ENCODE measurements at regions not wholly inside any gene's neighbourhood (a gene's known extent, or its start where the extent isn't known, plus 50 kb on each side); places are given as distances from the start of the nearest gene placed in this dataset.
A peak's percentile ranks its signal among the peaks of the same experiment; 100 is the strongest.

DNA sequence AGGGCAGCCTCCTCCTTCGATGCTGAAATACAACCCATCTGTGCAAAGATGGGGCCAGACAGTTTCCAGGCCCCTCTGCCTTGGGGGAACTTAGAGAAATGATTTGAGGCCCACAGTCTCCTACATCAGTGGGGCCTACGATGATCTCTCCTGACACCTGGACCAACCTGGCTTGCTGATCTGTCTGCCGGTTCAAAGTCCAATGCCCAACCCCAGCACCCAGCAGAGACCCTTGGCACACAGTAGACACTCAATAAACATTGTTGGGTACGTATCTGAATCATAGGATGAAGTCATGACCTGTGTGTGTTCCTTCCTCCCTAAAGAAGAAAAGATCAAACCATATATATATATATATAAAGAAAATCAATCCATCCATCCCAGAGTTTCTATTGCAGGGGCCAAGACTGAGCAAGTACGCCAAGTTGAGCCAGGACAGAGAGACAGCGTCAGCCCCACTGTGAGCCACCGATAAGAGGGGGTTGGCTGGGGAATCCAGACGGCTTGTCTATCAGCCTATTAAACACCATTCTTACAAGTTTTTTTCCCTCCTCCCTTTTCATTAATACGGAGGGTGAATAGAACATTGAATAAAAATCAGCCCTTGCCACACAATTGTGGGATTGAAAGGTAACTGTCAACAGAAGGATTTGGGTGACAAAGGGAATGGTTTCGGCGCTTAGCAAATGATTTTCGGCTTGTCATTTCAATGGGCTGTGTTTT lies 244.1 kb downstream of the MN1 start:
- no peak for DNase-seq

DNA sequence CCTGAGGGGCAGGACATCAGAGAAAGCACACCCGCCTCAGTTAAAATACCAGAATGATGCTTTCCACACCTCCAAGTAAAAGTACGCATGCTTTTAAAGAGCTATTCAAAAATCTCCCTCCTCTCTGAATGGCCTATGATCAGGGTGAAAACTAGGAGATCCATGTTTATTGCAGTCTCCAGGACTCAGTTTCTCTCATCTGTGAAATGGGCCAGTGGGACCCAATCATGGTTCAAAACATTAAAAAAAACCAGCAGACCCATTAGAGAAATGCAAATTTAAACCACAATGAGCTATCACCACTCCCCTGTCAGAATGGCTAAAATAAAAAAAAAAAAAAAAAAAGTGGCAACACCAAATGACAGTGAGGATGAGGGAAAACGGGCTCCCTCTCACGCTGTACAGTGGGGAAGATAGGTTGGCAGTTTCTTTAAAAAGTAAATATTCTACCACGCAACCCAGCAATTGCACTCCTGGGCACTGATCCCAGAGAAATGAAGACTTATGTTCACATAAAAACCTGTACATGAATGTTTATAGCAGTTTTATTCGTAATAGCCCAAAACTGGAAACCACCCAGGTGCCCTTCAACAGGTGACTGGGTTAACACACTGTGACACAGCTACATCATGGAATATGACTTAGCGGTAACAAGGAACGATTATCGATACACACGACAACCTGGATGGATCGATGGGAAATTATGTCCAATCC lies 242.7 kb downstream of the MN1 start:
- no peak for DNase-seq

DNA sequence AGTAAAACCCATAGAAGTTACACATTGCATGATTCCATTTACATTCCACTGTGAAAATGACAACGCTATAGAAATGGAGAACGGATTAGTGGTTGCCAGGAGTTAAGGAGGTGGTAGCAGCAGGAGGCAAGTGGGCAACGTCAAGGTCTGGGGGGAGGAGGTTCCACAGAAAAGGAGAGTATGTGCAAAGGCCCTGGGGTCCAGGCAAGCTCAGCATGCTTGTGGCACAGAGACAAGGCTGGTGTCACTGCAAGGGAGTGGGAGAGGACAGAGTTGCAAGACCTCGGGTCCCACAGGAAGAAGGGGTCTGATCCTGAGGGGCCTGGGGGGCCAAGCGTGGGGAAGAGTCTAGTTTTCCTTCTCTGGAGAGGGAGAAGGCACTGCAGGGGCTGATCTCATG lies 240.8 kb downstream of the MN1 start:
- no peak for DNase-seq

DNA sequence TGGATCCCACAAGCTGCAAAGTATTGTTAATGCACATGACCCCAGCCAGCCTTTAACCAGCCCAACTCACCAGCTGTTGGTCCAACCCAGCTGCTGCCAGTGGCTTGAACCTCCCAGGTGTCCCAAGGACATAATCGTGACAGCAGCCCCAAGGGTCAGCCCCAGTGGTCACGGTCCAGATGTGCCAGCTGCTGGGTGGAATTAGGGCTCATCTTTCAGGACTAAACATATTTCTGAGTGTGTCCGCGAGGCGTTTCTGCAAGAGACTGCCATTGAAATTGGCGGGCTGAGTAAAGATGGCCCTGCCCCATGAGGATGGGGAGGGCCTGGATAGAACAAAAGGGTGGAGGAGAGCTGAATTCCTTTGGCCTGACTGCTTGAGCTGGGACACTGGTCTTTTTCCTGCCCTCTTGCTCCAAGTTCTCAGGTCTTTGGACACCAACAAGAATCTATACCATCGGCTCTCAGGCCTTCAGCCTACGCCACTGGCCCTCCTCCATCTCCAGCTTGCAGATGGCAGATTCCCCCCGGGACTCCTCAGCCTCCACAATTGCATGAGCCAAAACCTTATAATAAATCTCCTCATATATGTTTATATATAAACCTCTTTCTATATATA lies 240.2 kb downstream of the MN1 start:
- DNase-seq, result no peak

DNA sequence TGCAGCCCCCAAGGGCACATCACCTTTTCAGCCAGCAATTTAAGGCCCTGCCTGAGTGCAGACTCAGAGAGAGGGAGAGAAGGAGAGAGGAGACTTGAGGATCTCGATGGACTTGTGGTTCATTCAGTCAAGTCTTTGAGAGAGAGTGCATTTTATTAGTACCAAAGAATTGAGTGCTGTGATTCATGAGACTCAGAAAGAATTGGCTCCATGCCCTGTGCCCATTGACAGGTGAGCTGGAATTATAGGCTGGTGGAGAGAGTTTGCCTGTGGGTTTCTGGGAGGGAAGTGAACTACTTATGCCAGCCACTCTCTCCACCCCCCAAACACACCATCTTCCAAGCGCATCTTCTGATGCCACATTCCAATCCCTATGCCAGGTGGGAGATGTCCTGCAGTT lies 236.8 kb downstream of the MN1 start:
- DNase-seq, result no peak

DNA sequence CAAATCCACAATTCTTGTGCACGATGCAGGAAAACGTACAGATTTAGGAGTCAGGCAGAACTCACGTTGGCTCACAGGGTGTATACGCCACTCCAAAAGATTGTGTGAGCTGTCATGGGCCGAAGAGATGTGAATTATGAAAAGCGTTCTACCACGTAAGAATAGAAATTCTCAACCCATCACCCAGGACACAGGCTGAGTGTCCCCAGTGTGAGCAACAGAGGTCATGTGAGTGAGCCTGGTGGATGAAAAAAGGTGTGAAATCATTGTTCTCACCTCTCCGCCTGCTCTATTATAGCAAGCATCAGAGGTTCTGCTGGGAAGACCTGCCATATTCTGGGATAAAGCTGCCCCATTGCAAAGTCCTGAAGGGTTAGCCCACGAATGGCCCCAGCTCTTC lies 235.0 kb downstream of the MN1 start:
- no peak for DNase-seq

DNA sequence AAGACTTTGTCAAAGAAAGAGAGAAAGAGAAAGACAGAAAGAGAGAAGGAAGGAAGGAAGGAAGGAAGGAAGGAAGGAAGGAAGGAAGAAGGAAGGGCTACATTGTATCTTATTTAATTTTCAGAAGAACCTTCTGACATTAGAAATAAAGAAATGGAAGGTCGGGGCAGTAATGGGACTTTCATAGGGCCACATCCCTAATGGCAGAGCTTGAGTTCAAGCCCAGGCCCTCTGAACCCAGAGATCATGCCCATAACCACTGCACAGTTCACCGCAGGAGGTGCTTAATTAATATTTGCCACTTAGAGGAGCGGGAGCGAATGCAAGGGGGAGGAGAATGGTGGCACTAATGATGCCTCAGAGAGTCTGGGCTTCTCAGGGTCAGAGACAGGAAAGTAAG lies 233.3 kb downstream of the MN1 start:
- no peak for DNase-seq

DNA sequence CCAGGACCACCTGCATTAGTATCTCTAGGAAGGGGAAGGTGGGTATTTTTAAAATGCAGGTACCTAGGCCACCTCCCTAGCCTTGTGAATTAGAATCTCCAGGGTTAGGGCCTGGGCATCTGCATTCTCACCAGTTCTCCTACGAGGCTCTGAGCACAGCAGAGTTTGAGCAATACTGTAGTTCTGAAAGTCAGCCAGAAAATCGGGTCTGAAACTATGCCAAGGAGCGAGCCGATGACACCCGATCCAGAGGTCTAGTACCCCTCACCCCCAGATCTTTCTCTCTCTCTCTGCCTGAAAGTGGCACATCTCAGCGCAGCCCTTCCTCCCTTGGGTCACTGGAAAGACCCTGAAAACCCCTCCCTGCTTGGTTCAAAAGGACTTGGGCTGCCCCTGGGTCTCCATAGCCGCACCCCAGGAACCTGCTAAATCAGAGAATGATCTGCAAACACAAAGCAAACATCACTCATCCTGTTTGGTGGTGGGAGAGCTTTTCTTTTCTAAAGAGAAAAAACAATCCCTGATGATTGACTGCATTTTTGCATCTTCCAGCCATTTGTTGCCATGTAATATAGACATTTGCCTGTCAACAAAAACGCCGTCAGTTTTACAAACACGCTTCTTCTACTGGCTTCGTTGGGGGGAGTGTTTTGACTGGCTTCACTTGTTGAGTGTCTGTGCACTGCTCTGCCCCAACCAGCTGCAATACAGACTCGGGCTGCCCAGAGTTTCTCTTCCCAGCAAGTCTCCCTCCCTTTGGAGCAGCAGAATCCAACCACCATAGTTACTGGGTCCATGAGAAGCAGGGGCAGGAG lies 229.9 kb downstream of the MN1 start:
- no peak for DNase-seq

DNA sequence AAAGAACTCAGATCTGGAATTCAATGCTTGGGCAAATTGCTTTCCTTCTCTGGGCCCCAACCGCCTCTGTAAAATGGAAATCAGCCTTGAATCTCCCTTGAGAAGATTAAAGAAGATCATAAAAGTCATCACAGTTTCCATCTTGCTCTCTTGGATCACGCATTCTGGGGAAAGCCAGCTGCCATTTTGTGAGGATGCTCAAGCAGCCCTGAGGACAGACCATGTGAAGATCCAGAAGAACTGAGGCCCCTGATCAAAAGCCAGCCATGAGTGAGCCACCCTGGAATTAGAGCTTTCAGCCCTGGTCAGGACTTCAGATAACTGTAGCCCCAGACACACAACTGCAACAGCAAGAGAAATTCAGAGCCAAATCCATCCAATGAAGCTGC lies 229.3 kb downstream of the MN1 start:
- no peak for DNase-seq

DNA sequence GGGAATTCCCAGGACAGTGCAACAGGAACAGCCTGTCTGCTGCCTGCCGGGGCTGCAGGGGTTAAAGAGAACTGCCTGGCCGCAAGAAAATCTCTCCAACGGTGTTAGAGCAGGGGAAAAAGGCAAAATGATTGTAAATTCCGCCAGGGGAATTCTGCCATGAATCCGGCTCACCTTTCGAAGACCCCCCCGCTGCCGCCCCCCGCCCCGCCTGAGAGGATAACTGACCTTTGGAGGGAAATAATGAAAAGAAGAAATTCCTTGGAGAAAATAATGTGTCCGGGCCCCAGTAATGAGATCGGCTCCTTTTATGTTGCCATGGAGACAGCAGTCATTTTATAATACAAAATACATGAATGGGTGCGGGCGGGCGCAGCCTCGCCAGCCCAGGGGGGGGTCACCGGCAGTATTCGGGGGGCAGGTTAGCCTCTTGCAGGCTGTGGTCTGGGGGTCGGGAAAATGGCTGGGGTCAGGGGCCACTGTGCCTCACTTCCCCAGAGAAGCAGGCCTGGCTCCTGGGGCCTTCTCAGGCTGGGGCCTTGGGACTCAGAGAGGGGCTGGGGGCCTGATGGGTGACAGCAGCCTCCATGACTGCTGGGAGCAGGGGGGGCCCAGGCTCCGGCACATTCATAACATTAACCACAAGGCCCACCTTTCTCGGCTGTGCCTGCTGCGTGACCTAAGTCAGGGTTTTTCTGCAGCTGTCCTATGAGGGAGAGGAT lies 228.1 kb downstream of the MN1 start:
- peak; percentile 80 for DNase-seq

DNA sequence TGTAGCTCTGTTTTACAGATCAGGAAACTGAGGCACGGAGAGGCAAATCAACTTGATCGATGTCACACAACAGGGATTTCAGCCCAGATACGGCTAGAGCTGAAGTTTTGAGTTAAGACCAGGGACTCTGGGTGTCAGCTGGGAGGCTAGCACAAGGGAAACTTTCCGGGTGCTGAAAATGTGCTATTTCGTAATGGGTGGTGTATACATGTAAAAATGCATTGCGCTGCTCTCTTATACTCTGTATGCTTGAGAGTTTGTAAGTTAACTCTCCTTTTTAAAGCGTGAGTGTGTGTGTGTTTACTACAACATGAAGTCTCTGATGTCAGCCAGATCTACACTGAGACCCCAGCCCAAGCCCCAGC lies 227.6 kb downstream of the MN1 start:
- DNase-seq, result no peak

DNA sequence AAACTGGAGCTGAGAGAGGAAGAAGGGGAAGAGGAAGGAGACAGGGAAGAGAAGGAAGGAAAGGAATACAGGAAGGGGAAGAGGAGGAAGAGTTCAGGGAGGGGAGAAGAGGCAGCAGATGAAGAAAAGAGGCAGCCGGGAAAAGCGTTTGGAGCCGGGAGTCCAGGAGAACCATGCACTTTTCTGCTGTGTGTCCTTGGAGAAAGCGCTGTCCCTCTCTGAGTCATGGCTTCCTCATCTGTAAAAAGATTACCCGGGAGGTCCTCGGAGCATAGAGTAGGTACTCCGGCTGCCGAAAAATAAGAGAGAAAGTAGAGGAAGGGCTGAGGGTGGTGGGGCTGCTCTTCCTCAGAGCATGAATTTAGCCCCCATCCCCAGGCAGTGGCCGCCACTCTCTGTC lies 226.9 kb downstream of the MN1 start:
- no peak for DNase-seq

DNA sequence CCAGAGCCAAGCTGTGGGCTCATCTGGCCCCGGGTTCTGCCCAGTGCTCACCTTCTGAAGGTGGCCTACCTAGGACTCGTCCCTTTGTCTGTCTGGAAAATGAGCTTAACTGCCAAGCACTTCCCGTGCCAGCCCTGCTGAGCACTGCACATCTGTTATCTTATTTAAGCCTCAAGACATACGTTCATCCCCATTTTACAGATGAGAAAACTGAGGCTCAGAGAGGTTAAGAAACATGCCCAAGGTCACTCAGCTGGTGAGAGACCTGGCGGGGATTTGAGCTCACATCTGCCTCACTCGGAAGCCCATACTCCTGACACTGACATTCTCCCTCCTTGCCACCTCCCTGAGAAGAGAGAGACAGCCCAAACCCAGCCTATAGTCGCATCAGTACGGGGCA lies 226.2 kb downstream of the MN1 start:
- no peak for DNase-seq

DNA sequence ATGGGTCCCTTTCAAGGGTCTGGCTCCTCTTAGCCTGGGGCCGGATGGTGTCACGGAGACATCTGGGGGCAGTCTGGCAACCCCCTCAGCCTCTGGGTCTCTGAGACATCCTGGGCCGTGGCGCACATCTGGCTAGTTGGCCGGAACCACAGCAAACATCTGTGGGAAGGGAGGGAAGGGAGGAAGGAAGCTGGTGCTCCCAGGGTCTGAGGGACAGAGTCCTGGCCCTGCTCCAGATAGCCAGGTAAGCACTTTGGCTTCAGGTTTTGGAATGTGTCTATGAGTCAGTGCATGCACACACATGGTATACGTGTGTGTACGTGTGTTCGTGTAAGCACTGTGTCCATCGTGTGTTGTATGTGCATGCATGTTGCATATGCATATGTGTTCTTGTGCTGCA lies 225.1 kb downstream of the MN1 start:
- no peak for DNase-seq

DNA sequence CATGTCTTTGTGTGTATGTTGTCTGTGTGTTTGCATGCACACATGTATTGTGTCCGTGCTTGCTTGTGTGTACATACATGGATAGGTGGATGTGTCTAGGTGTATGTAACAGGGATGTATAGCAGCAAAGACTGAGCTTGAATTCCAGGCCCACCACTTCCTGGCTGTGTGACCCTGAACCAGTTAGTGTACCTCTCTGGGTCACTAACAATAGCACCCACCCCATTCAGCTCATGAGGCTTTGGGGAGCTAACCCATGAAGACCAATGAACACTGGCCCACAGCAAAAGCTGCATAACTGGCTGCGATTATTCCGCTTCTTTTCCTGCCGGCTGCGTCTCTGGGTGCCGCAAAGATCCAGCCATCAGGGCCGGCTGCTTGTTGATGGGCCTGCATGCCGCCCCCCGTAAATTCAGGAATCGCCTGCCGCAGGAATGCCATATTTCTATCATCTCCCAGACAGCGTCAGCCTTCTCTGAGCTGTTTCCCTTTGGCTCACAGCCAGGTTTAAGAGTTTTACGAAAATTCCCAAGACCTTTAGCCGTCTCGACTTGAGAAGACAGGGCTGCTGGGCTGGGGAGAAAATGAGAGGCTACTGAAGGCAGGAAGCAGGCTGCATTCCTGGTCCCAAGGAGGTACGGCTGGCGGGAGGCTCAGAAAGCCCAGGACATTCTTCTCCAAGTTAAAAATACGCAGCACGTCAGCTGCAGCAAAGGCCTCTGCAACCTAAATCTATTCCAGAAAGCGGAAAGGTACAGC lies 224.6 kb downstream of the MN1 start:
- peak; percentile 82 for DNase-seq

DNA sequence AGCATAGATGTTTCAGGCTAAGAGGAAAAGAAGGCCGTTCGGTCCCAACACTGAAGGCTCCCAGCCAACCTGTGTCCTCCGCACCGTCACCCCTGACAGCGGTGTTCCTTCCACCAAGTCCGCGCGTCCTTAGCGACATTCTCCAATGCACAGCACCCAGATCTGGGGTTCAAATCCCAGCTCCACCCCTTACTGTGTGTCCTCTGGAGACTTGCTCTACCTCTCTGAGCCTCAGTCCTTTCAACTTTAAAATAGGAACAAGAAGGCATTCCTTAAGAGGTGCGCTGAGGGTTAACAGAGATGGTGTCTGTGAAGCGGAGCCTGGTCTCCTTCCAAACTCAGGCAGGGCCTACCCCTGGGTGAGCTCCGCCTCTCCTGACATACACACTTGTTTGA lies 224.0 kb downstream of the MN1 start:
- DNase-seq, result no peak

DNA sequence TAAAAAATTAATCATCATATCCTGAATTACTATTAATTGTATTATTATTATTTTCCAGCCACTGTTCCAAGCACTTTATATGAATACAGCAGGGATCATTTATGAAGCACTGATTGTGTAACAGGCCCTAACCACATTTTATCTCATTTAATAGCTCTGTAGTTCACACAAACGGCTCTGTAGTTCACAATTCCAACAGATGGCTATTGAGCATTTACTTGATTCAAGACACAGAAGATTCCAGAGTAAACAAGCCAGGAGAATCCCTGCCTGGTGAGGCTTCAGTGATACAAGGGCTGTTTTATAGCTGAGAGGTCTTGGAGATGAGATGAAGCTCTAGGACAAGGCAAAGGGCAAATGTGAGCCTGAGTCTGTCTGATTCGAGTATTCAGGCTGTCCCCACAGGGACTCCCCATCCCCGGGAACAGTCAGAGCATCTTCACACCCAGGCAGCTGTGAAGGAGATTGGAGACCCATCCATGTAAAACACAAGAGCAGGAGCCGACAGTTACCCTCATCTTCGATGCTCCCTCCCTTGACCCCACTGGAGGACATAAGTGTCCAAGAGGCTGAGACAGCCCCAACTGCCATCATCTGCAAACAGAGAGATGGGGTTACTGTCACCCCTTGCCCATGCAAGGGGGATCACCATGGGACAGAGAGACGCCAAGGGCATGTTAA lies 222.5 kb downstream of the MN1 start:
- DNase-seq, result no peak

DNA sequence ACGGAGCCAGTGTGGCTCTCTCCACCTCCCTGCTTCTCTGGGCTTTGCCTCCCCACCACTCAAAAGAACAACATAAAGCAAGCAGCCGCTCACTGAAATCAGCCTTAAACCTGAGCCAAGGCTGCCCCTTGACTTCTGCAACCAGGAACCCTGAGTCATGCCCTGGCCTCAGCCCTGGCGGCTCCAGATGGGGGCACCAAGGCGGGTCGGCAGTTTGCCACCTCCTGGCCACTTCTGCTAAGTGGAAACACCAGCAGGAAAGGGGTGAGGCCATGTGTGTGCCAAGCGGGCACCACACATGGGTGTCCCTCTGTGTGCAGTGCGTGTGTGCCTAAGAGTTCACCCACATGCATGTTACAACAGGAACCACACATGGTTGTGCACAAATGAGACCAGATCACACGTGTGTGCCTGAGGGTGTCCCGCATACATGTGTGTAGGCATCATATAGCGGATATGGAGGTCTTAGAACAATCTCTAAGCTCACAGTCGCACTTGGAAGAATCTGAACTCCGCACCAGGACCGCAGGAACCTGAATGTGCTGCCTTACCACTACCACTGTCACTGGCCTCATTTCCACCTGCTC lies 221.2 kb downstream of the MN1 start:
- DNase-seq, result no peak

DNA sequence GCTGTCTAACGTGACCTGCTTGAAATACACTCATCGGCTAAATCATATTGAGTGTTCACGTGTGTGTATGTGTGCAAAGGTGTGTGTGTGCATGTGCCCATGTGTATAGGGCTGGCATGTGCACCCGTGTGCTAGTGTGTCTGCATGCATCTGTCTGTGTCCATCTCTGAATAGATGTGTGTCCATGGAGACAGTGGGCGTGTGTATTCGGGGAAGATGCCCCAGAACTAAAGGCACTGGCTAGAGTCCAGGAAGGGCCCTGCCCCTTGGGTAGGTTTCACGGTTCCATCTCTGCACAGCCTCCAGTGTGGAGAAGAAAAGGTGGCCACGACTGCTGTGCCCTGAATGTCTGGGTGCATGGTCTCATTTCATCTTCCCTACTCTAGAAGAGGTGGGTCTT lies 220.3 kb downstream of the MN1 start:
- no peak for DNase-seq

DNA sequence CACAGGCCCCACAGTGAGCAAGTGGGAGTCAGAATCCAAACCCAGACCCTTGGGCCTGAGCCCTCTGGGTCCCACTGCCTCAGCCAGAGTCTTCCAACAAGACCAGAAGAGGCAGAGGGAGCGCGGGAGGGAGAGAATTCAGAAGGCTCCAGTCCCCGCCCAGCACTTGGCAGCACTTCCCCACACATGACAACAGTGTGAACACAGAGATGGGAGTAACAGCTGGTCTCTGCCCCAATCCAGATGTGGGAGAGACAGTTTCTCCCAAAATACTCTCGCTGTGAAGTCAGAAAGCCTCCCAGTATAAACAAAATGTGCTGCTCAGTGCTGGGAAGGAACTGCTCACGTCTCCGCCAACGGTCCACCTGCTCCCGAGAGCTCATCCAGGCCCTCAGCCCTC lies 219.9 kb downstream of the MN1 start:
- DNase-seq, result peak; percentile 86

DNA sequence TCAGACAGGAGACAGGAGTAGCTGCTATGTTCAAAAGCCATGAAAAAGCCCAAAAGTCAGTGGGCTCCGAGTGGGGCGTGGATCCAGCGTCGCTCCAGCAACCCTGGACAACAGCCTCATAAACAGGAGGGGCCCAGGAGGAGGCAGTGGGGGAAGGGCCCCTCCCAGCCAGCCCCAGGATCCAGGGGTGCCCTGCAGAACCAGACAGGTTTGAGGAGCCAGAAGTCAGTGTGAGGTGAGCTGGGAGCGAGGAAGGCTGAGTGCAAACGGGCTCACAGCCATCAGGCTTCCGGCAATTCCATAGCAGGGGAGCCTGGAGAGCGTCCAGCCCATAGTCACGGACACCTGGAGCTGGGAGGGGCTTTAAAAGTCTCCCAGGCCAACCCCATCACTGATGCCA lies 217.7 kb downstream of the MN1 start:
- no peak for DNase-seq

Data from eye (tissue), 1 donor.